Fibroblast of lung (primary cell): ENCODE measurements at regions not wholly inside any gene's neighbourhood (a gene's known extent, or its start where the extent isn't known, plus 50 kb on each side); places are given as distances from the start of the nearest gene placed in this dataset.

Source experiments
- EZH2 ChIP-seq: IDR thresholded peaks from 2 replicates; pipeline ENCODE4 v1.5.1; 2012; ENCODE audit warnings: low read length, control low read depth, mild to moderate bottlenecking; ENCODE audit errors: missing control alignments
- TF ChIP-seq, protein P1 (sequence below), 2 donors: IDR thresholded peaks in 1 of 2; conservative IDR thresholded peaks in 1 of 2; 1 replicate in 1 of 2; 2 replicates in 1 of 2; pipeline ENCODE4 v1.5.1; 2011 to 2012; ENCODE audit warnings: low read length in 2 of 2, control low read depth in 1 of 2, inconsistent platforms in 1 of 2, low read depth in 1 of 2, mild to moderate bottlenecking in 1 of 2

DNA sequence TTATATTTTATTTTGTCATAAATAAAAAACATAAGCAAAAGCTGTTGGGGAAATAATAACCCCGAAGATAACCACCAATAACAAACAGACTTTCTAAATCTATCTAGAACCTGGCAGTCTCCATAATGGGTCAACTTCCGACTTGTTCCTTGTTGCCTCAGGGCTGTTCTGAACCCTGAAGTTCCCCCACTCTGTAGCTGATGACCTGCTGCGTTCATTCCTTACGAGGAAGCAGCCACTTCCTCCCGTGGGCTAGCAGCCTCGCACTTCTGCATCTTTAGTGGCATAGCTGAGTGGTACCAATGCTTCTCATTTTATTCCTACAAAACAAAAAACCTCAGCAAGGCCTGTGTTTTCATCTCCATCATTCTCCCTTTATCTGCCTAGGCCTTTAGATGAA, 103.0 kb downstream of the PLEKHG1 start:
- TF ChIP-seq, protein P1, sequence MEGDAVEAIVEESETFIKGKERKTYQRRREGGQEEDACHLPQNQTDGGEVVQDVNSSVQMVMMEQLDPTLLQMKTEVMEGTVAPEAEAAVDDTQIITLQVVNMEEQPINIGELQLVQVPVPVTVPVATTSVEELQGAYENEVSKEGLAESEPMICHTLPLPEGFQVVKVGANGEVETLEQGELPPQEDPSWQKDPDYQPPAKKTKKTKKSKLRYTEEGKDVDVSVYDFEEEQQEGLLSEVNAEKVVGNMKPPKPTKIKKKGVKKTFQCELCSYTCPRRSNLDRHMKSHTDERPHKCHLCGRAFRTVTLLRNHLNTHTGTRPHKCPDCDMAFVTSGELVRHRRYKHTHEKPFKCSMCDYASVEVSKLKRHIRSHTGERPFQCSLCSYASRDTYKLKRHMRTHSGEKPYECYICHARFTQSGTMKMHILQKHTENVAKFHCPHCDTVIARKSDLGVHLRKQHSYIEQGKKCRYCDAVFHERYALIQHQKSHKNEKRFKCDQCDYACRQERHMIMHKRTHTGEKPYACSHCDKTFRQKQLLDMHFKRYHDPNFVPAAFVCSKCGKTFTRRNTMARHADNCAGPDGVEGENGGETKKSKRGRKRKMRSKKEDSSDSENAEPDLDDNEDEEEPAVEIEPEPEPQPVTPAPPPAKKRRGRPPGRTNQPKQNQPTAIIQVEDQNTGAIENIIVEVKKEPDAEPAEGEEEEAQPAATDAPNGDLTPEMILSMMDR (conservative IDR thresholded peaks at IDR 0.05 in 1 of 2, IDR thresholded peaks at IDR 0.05 in 1 of 2; ENCODE audit: low read depth in 1 of 2, low read length in 2 of 2), result no peak
- no peak for TF ChIP-seq EZH2
